Effector memory CD4-positive, alpha-beta T cell (primary cell): ENCODE measurements at regions not wholly inside any gene's neighbourhood (a gene's known extent, or its start where the extent isn't known, plus 50 kb on each side); places are given as distances from the start of the nearest gene placed in this dataset.
"Not testable (repeated sequence)": the region's sequence is repeated elsewhere in the genome, so short reads cannot be mapped to it uniquely, and the experiment has no call there.

Source experiments
- DNase-seq, 3 donors: peaks; one replicate each; pipeline ENCODE4 v3.0.0-alpha.2; 2020
- H3K27ac ChIP-seq: 2 replicates; pipeline ENCODE4 v1.7.0; 2013; ENCODE audit warnings: mild to moderate bottlenecking, low read length, moderate library complexity; ENCODE audit not compliant: insufficient read depth, poor library complexity, severe bottlenecking
- H3K27me3 ChIP-seq: replicated peaks from 2 replicates; pipeline ENCODE4 v1.7.0; 2013; ENCODE audit warnings: mild to moderate bottlenecking, low read length; ENCODE audit not compliant: insufficient read depth, control insufficient read depth, poor library complexity, severe bottlenecking
- H3K36me3 ChIP-seq: 2 replicates; pipeline ENCODE4 v1.7.0; 2013; ENCODE audit warnings: mild to moderate bottlenecking, low read length, moderate library complexity; ENCODE audit not compliant: control insufficient read depth, insufficient read depth
- H3K4me1 ChIP-seq: 2 replicates; pipeline ENCODE4 v1.7.0; 2013; ENCODE audit warnings: low read length, mild to moderate bottlenecking; ENCODE audit not compliant: control insufficient read depth, insufficient read depth, poor library complexity, severe bottlenecking
- H3K4me3 ChIP-seq: 2 replicates; pipeline ENCODE4 v1.7.0; 2013; ENCODE audit warnings: low read length, low read depth, mild to moderate bottlenecking; ENCODE audit not compliant: insufficient read depth, poor library complexity, severe bottlenecking
- H3K9me3 ChIP-seq: 2 replicates; pipeline ENCODE4 v1.7.0; 2013; ENCODE audit warnings: mild to moderate bottlenecking, low read length, moderate library complexity; ENCODE audit not compliant: control insufficient read depth

- H3K36me3 ChIP-seq = no peaks in the 10 kb centered on the region
- no peaks in the 10 kb centered on the region for H3K4me1 ChIP-seq
- peaks cover 3% of the 10 kb centered on the region for H3K9me3 ChIP-seq
- no peak overlapping the region for H3K27ac ChIP-seq
- no peak overlapping the region for H3K4me3 ChIP-seq
- no peaks in the 10 kb centered on the region for H3K27me3 ChIP-seq
- DNase-seq = no peak
These were observed 224.6 kb downstream of the INSC start for GRCh38 chr11:15339302-15339701.

GRCh38 chr11:15341587-15341986 lies 226.9 kb downstream of the INSC start:
- DNase-seq = no peak
- Histone ChIP-seq H3K36me3 (no peaks in the 10 kb centered on the region), H3K4me1 (no peaks in the 10 kb centered on the region), H3K4me3 (no peak overlapping the region), H3K9me3 (peaks cover 3% of the 10 kb centered on the region), H3K27ac (no peak overlapping the region), H3K27me3 (no peaks in the 10 kb centered on the region)

- Histone ChIP-seq H3K27ac (no peak overlapping the region), H3K36me3 (no peaks in the 10 kb centered on the region), H3K4me1 (no peaks in the 10 kb centered on the region), H3K4me3 (no peak overlapping the region), H3K9me3 (peaks cover 3% of the 10 kb centered on the region), H3K27me3 (no peaks in the 10 kb centered on the region)
- DNase-seq = no peak
These were observed 227.4 kb downstream of the INSC start for GRCh38 chr11:15342163-15342562.

- no peaks in the 10 kb centered on the region for H3K9me3 ChIP-seq
- no peaks in the 10 kb centered on the region for H3K36me3 ChIP-seq
- no peaks in the 10 kb centered on the region for H3K27me3 ChIP-seq
- H3K27ac ChIP-seq = no peak overlapping the region
- no peak for DNase-seq
- H3K4me1 ChIP-seq = no peaks in the 10 kb centered on the region
- no peak overlapping the region for H3K4me3 ChIP-seq
These were observed 232.2 kb downstream of the INSC start for GRCh38 chr11:15346907-15347306.

- Histone ChIP-seq H3K27me3 (no peaks in the 10 kb centered on the region), H3K4me3 (no peak overlapping the region), H3K36me3 (no peaks in the 10 kb centered on the region), H3K9me3 (no peaks in the 10 kb centered on the region), H3K4me1 (no peaks in the 10 kb centered on the region), H3K27ac (no peak overlapping the region)
- DNase-seq = no peak
These were observed 233.4 kb downstream of the INSC start for GRCh38 chr11:15347969-15348734.

- Histone ChIP-seq H3K27ac (no peak overlapping the region), H3K4me3 (no peak overlapping the region), H3K36me3 (no peaks in the 10 kb centered on the region), H3K4me1 (no peaks in the 10 kb centered on the region), H3K27me3 (no peaks in the 10 kb centered on the region), H3K9me3 (no peaks in the 10 kb centered on the region)
- no peak for DNase-seq
These were observed 234.7 kb downstream of the INSC start for GRCh38 chr11:15349413-15349812.

GRCh38 chr11:15361316-15361715 lies 246.6 kb downstream of the INSC start:
- H3K4me1 ChIP-seq = no peaks in the 10 kb centered on the region
- no peaks in the 10 kb centered on the region for H3K9me3 ChIP-seq
- DNase-seq = no peak
- H3K27ac ChIP-seq = no peak overlapping the region
- no peak overlapping the region for H3K4me3 ChIP-seq
- no peaks in the 10 kb centered on the region for H3K36me3 ChIP-seq
- no peaks in the 10 kb centered on the region for H3K27me3 ChIP-seq

GRCh38 chr11:15365286-15365685 lies 250.6 kb downstream of the INSC start:
- not testable (repeated sequence) for H3K4me1 ChIP-seq, H3K36me3 ChIP-seq, DNase-seq, H3K4me3 ChIP-seq, H3K27me3 ChIP-seq, H3K9me3 ChIP-seq, H3K27ac ChIP-seq

- no peaks in the 10 kb centered on the region for H3K27me3 ChIP-seq
- no peak for DNase-seq
- no peak overlapping the region for H3K27ac ChIP-seq
- H3K4me1 ChIP-seq = no peaks in the 10 kb centered on the region
- H3K36me3 ChIP-seq = no peaks in the 10 kb centered on the region
- no peaks in the 10 kb centered on the region for H3K9me3 ChIP-seq
- H3K4me3 ChIP-seq = no peak overlapping the region
These were observed 253.0 kb downstream of the INSC start for GRCh38 chr11:15367695-15368094.

GRCh38 chr11:15370495-15371147 lies 255.9 kb downstream of the INSC start:
- H3K36me3 ChIP-seq = no peaks in the 10 kb centered on the region
- no peak for DNase-seq
- H3K4me1 ChIP-seq = no peaks in the 10 kb centered on the region

More at GRCh38 chr11:15370495-15371147, 255.9 kb downstream of the INSC start:
- H3K4me3 ChIP-seq = no peak overlapping the region
- no peaks in the 10 kb centered on the region for H3K27me3 ChIP-seq
- no peak overlapping the region for H3K27ac ChIP-seq
- H3K9me3 ChIP-seq = no peaks in the 10 kb centered on the region
